ENCODE measurements at regions not wholly inside any gene's neighbourhood (a gene's known extent, or its start where the extent isn't known, plus 50 kb on each side); places are given as distances from the start of the nearest gene placed in this dataset.

- dilution Hi-C loops (cut with MboI; ENCODE audit: extremely low pct_ligation_motif_present, low sequenced_read_pairs): no loop called here
- no peak overlapping the region for H3K9ac ChIP-seq (ENCODE audit: control insufficient read depth, extremely low read depth, insufficient read depth, low read length)
- no peaks in the 10 kb centered on the region for H3K27me3 ChIP-seq (ENCODE audit: control insufficient read depth, extremely low read depth, insufficient read depth, low read length)
- no peaks in the 10 kb centered on the region for H3K36me3 ChIP-seq (ENCODE audit: control insufficient read depth in 2 of 2, extremely low read depth in 1 of 2, insufficient read depth in 2 of 2, low read length in 2 of 2)
- H3K27ac ChIP-seq (ENCODE audit: control insufficient read depth, insufficient read depth, low read length): no peak overlapping the region
- H3K4me1 ChIP-seq (ENCODE audit: control insufficient read depth, extremely low read depth, insufficient read depth, low read length): no peaks in the 10 kb centered on the region
- no peak overlapping the region for H3K4me2 ChIP-seq (ENCODE audit: control insufficient read depth, extremely low read depth, insufficient read depth, low read depth, low read length)
- FAIRE-seq (no peak), DNase-seq (ENCODE audit: low read depth, low spot score) (no peak)
- no peaks in the 10 kb centered on the region for H4K20me1 ChIP-seq (ENCODE audit: control insufficient read depth, extremely low read depth, insufficient read depth, low read length)
- H3K9me3 ChIP-seq (ENCODE audit: control insufficient read depth, low read depth, low read length): peaks cover 10% of the 10 kb centered on the region
- no peak overlapping the region for H3K4me3 ChIP-seq (ENCODE audit: control insufficient read depth in 2 of 3, extremely low read depth in 1 of 3, insufficient read depth in 2 of 3, low read depth in 1 of 3, low read length in 3 of 3)
- H2AFZ ChIP-seq (ENCODE audit: control insufficient read depth, low read length): no peak overlapping the region
- no peaks in the 10 kb centered on the region for H3K79me2 ChIP-seq (ENCODE audit: control insufficient read depth, insufficient read depth, low read length)
- no peaks in the 10 kb centered on the region for H3K9me1 ChIP-seq (ENCODE audit: control insufficient read depth, extremely low read depth, insufficient read depth, low read length)
- TF ChIP-seq CTCF (optimal IDR thresholded peaks at IDR 0.05 in 1 of 3, IDR thresholded peaks at IDR 0.05 in 1 of 3, conservative IDR thresholded peaks at IDR 0.05 in 1 of 3; ENCODE audit: extremely low read depth in 1 of 3, insufficient read depth in 2 of 3, low read length in 3 of 3) (no peak), EZH2 (IDR thresholded peaks at IDR 0.05; ENCODE audit: low read length) (no peak)
Measured at GRCh38 chr5:8062521-8062920, 193.6 kb downstream of the MTRR start.

- Histone ChIP-seq H4K20me1 (ENCODE audit: control insufficient read depth, extremely low read depth, insufficient read depth, low read length) (no peaks in the 10 kb centered on the region), H3K4me1 (ENCODE audit: control insufficient read depth, extremely low read depth, insufficient read depth, low read length) (no peaks in the 10 kb centered on the region), H3K9ac (ENCODE audit: control insufficient read depth, extremely low read depth, insufficient read depth, low read length) (no peak overlapping the region), H3K4me2 (ENCODE audit: control insufficient read depth, extremely low read depth, insufficient read depth, low read depth, low read length) (no peak overlapping the region), H3K36me3 (ENCODE audit: control insufficient read depth in 2 of 2, extremely low read depth in 1 of 2, insufficient read depth in 2 of 2, low read length in 2 of 2) (no peaks in the 10 kb centered on the region), H3K27me3 (ENCODE audit: control insufficient read depth, extremely low read depth, insufficient read depth, low read length) (no peaks in the 10 kb centered on the region), H2AFZ (ENCODE audit: control insufficient read depth, low read length) (no peak overlapping the region), H3K9me1 (ENCODE audit: control insufficient read depth, extremely low read depth, insufficient read depth, low read length) (no peaks in the 10 kb centered on the region), H3K79me2 (ENCODE audit: control insufficient read depth, insufficient read depth, low read length) (no peaks in the 10 kb centered on the region), H3K9me3 (ENCODE audit: control insufficient read depth, low read depth, low read length) (no peaks in the 10 kb centered on the region), H3K27ac (ENCODE audit: control insufficient read depth, insufficient read depth, low read length) (no peak overlapping the region), H3K4me3 (ENCODE audit: control insufficient read depth in 2 of 3, extremely low read depth in 1 of 3, insufficient read depth in 2 of 3, low read depth in 1 of 3, low read length in 3 of 3) (no peak overlapping the region)
- no peak for TF ChIP-seq CTCF (optimal IDR thresholded peaks at IDR 0.05 in 1 of 3, IDR thresholded peaks at IDR 0.05 in 1 of 3, conservative IDR thresholded peaks at IDR 0.05 in 1 of 3; ENCODE audit: extremely low read depth in 1 of 3, insufficient read depth in 2 of 3, low read length in 3 of 3)
- TF ChIP-seq EZH2 (IDR thresholded peaks at IDR 0.05; ENCODE audit: low read length): no peak
- dilution Hi-C loops (cut with MboI; ENCODE audit: extremely low pct_ligation_motif_present, low sequenced_read_pairs): no loop called here
- DNase-seq (ENCODE audit: low read depth, low spot score): no peak
- FAIRE-seq: no peak
Measured at GRCh38 chr5:8068078-8068477, 199.1 kb downstream of the MTRR start.

Measured in keratinocyte (primary cell).